Liver (tissue), 8 donors: ENCODE measurements at regions not wholly inside any gene's neighbourhood (a gene's known extent, or its start where the extent isn't known, plus 50 kb on each side); places are given as distances from the start of the nearest gene placed in this dataset.

Source experiments
- DNase-seq: peaks from one replicate; pipeline ENCODE4 v3.0.0-alpha.2; 2017; ENCODE audit warnings: low spot score
- H3K27ac ChIP-seq, 2 donors: one replicate each; pipeline ENCODE4 v1.7.0; 2013; ENCODE audit warnings: inconsistent platforms in 2 of 2, low read length in 2 of 2, control low read depth in 1 of 2, low read depth in 1 of 2, mild to moderate bottlenecking in 1 of 2
- H3K27me3 ChIP-seq, 4 donors: one replicate each; pipeline versions ENCODE4 v1.6.1 to v1.7.0; 2013; ENCODE audit warnings: low read length in 3 of 4, inconsistent platforms in 1 of 4, mild to moderate bottlenecking in 1 of 4, moderate library complexity in 1 of 4; ENCODE audit not compliant: control insufficient read depth in 4 of 4, insufficient read depth in 4 of 4
- H3K36me3 ChIP-seq, 4 donors: one replicate each; pipeline versions ENCODE4 v1.6.1 to v1.7.0; 2013; ENCODE audit warnings: low read length in 3 of 4, mild to moderate bottlenecking in 3 of 4, low read depth in 1 of 4, moderate library complexity in 1 of 4; ENCODE audit not compliant: control insufficient read depth in 4 of 4, insufficient read depth in 3 of 4
- H3K4me1 ChIP-seq, 4 donors: one replicate each; pipeline versions ENCODE4 v1.6.1 to v1.7.0; 2013; ENCODE audit warnings: low read length in 3 of 4, mild to moderate bottlenecking in 3 of 4, moderate library complexity in 1 of 4; ENCODE audit not compliant: control insufficient read depth in 4 of 4, insufficient read depth in 4 of 4
- H3K4me3 ChIP-seq, 3 donors: one replicate each; pipeline versions ENCODE4 v1.6.1 to v1.7.0; 2013; ENCODE audit warnings: low read length in 3 of 3, control low read depth in 1 of 3, low read depth in 1 of 3, mild to moderate bottlenecking in 1 of 3
- H3K9ac ChIP-seq, 2 donors: one replicate each; pipeline ENCODE4 v1.7.0; 2013; ENCODE audit warnings: low read length in 2 of 2, mild to moderate bottlenecking in 2 of 2, moderate library complexity in 2 of 2, control low read depth in 1 of 2, low read depth in 1 of 2
- H3K9me3 ChIP-seq, 4 donors: one replicate each; pipeline versions ENCODE4 v1.6.1 to v1.7.0; 2013; ENCODE audit warnings: low read length in 3 of 4; ENCODE audit not compliant: control insufficient read depth in 4 of 4
- ATF3 ChIP-seq: IDR thresholded peaks from 2 replicates; pipeline ENCODE4 v1.6.1; 2016; ENCODE audit warnings: antibody characterized with exemption
- CTCF ChIP-seq: fragments of 150-350 bp; IDR thresholded peaks from 2 replicates; pipeline ENCODE4 v1.5.1; 2017; ENCODE audit warnings: improper control_type of control experiment, low read depth, low read length; ENCODE audit not compliant: missing input control
- EGR1 ChIP-seq, 2 donors: IDR thresholded peaks; 2 replicates each; pipeline ENCODE4 v1.6.1; 2016 to 2018; ENCODE audit warnings: antibody characterized with exemption in 2 of 2, low read depth in 2 of 2
- FOXA1 ChIP-seq: IDR thresholded peaks from 2 replicates; pipeline ENCODE4 v1.6.1; 2016; ENCODE audit warnings: antibody characterized with exemption
- FOXA2 ChIP-seq: IDR thresholded peaks from 2 replicates; pipeline ENCODE4 v1.6.1; 2016; ENCODE audit warnings: antibody characterized with exemption
- GABPA ChIP-seq, 2 donors: IDR thresholded peaks in 1 of 2; conservative IDR thresholded peaks in 1 of 2; 2 replicates each; pipeline ENCODE4 v1.6.1; 2016; ENCODE audit warnings: antibody characterized with exemption in 2 of 2, mild to moderate bottlenecking in 1 of 2, moderate library complexity in 1 of 2
- HNF4A ChIP-seq, 2 donors: conservative IDR thresholded peaks; 2 replicates each; pipeline ENCODE4 v1.6.1; 2016; ENCODE audit warnings: antibody characterized with exemption in 2 of 2, mild to moderate bottlenecking in 2 of 2
- HNF4G ChIP-seq: IDR thresholded peaks from 2 replicates; pipeline ENCODE4 v1.6.1; 2016; ENCODE audit warnings: antibody characterized with exemption
- JUND ChIP-seq, 2 donors: IDR thresholded peaks; 2 replicates each; pipeline ENCODE4 v1.6.1; 2016; ENCODE audit warnings: antibody characterized with exemption in 2 of 2
- MAX ChIP-seq: IDR thresholded peaks from 2 replicates; pipeline ENCODE4 v1.6.1; 2016; ENCODE audit warnings: antibody characterized with exemption
- NR2F2 ChIP-seq: IDR thresholded peaks from 2 replicates; pipeline ENCODE4 v1.6.1; 2016; ENCODE audit warnings: antibody characterized with exemption
- RAD21 ChIP-seq, 2 donors: IDR thresholded peaks; 2 replicates each; pipeline ENCODE4 v1.6.1; 2016; ENCODE audit warnings: antibody characterized with exemption in 2 of 2, mild to moderate bottlenecking in 2 of 2
- REST ChIP-seq: IDR thresholded peaks from 2 replicates; pipeline ENCODE4 v1.6.1; 2016; ENCODE audit warnings: antibody characterized with exemption, mild to moderate bottlenecking
- RXRA ChIP-seq, 2 donors: IDR thresholded peaks; 2 replicates each; pipeline ENCODE4 v1.6.1; 2017 to 2018; ENCODE audit warnings: antibody characterized with exemption in 2 of 2, mild to moderate bottlenecking in 1 of 2
- SP1 ChIP-seq: IDR thresholded peaks from 2 replicates; pipeline ENCODE4 v1.6.1; 2018; ENCODE audit warnings: antibody characterized with exemption, mild to moderate bottlenecking
- TAF1 ChIP-seq: conservative IDR thresholded peaks from 2 replicates; pipeline ENCODE4 v1.6.1; 2016; ENCODE audit warnings: antibody characterized with exemption, mild to moderate bottlenecking
- YY1 ChIP-seq: IDR thresholded peaks from 2 replicates; pipeline ENCODE4 v1.6.1; 2016; ENCODE audit warnings: antibody characterized with exemption, mild to moderate bottlenecking
- WGBS: extraction: QIAGEN DNeasy Blood & Tissue Kit; methylation state at CpG from one replicate; pipeline ENCODE4 v1.1.7; 2013; 5-methylcytosine and 5-hydroxymethylcytosine counted together
- donor health status: healthy.
- donor health status: healthy.
- donor health status: healthy.
- donor health status: healthy.
- donor health status: healthy.

GRCh38 chr5:178808886-178809285 lies 50.9 kb upstream of the ZNF354B start:
- Histone ChIP-seq H3K36me3 (no peaks in the 10 kb centered on the region), H3K9me3 (peaks cover 0 to 5% (median 0%) of the 10 kb centered on the region in 4 donors), H3K27me3 (peaks cover 0 to 3% (median 0%) of the 10 kb centered on the region in 4 donors), H3K9ac (no peak overlapping the region), H3K4me1 (no peaks in the 10 kb centered on the region), H3K4me3 (no peak overlapping the region), H3K27ac (no peak overlapping the region)
- 73% methylated on average over 5 of the region's 5 CpGs for WGBS
- no peak for TF ChIP-seq NR2F2
- TF ChIP-seq ATF3 = no peak
- no peak for TF ChIP-seq YY1
- no peak for TF ChIP-seq CTCF
- no peak for TF ChIP-seq REST
- TF ChIP-seq HNF4G = no peak
- TF ChIP-seq RXRA (IDR thresholded peaks at IDR 0.05) = no peak
- no peak for TF ChIP-seq EGR1 (IDR thresholded peaks at IDR 0.05; ENCODE audit: low read depth in 2 of 2)
- TF ChIP-seq FOXA2 = no peak
- no peak for TF ChIP-seq HNF4A (conservative IDR thresholded peaks at IDR 0.05)
- DNase-seq = no peak

GRCh38 chr5:178801021-178801420 lies 58.7 kb upstream of the ZNF354B start:
- Histone ChIP-seq H3K4me1 (no peaks in the 10 kb centered on the region), H3K9ac (no peak overlapping the region), H3K36me3 (no peaks in the 10 kb centered on the region), H3K4me3 (no peak overlapping the region), H3K27ac (no peak overlapping the region), H3K27me3 (peaks cover 0 to 3% (median 0%) of the 10 kb centered on the region in 4 donors), H3K9me3 (peaks cover 0 to 2% (median 0%) of the 10 kb centered on the region in 4 donors)
- no peak for TF ChIP-seq TAF1
- TF ChIP-seq JUND (IDR thresholded peaks at IDR 0.05) = no peak
- no peak for TF ChIP-seq HNF4G
- no peak for DNase-seq
- WGBS = 78% methylated on average over 5 of the region's 5 CpGs

GRCh38 chr5:178797546-178798440 lies 62.0 kb upstream of the ZNF354B start:
- Histone ChIP-seq H3K9ac (no peak overlapping the region), H3K36me3 (no peaks in the 10 kb centered on the region), H3K4me3 (no peak overlapping the region), H3K4me1 (no peaks in the 10 kb centered on the region), H3K27me3 (no peaks in the 10 kb centered on the region), H3K9me3 (peaks cover 0 to 5% (median under 1%) of the 10 kb centered on the region in 4 donors), H3K27ac (no peak overlapping the region)
- DNase-seq = no peak
- 81% methylated on average over 19 of the region's 19 CpGs for WGBS
- TF ChIP-seq REST (no peak), RAD21 (IDR thresholded peaks at IDR 0.05) (no peak), RXRA (IDR thresholded peaks at IDR 0.05) (no peak), NR2F2 (no peak), JUND (IDR thresholded peaks at IDR 0.05) (no peak), SP1 (no peak), MAX (no peak), FOXA1 (no peak), GABPA (IDR thresholded peaks at IDR 0.05 in 1 of 2, conservative IDR thresholded peaks at IDR 0.05 in 1 of 2) (no peak)
